Esophagus squamous epithelium (tissue), 4 donors: ENCODE measurements at regions not wholly inside any gene's neighbourhood (a gene's known extent, or its start where the extent isn't known, plus 50 kb on each side); places are given as distances from the start of the nearest gene placed in this dataset.

ENCODE experiments used
- POLR2A ChIP-seq, 4 donors: fragments of 450-650 bp; IDR thresholded peaks; one replicate each; pipeline ENCODE4 v1.6.1; 2017; ENCODE audit warnings: antibody characterized with exemption in 4 of 4, mild to moderate bottlenecking in 4 of 4, moderate library complexity in 3 of 4
- TF ChIP-seq, protein P1 (sequence below), 6 experiments: fragments of 450-650 bp in 4 of 6; fragments of 200-600 bp in 2 of 6; sonication (generic) in 2 of 6; IDR thresholded peaks; one replicate each; pipeline ENCODE4 v1.5.1; 2016 to 2019; ENCODE audit warnings: antibody characterized with exemption in 6 of 6, mild to moderate bottlenecking in 4 of 6, moderate library complexity in 4 of 6

DNA sequence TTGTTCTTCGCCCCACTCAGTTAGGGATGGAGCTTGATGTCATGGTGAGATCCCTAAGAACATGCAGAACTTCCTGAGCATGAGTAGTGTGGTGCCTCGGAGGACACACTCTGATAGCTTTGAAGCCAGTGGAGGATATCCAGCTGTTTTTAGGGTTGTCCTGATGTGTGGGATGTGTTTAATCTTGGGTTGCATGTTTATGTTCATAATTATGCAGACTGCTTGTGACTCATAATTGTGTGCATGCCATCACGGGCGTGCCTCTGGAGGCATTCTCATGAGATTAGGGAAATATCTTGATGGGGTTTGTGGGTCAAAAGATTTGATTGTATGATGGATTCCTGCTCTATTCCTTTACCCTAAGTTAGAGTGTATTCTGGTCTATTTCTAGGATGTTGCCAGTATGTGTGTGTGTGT is 267.4 kb upstream of the PELI2 start:
- TF ChIP-seq, protein P1, sequence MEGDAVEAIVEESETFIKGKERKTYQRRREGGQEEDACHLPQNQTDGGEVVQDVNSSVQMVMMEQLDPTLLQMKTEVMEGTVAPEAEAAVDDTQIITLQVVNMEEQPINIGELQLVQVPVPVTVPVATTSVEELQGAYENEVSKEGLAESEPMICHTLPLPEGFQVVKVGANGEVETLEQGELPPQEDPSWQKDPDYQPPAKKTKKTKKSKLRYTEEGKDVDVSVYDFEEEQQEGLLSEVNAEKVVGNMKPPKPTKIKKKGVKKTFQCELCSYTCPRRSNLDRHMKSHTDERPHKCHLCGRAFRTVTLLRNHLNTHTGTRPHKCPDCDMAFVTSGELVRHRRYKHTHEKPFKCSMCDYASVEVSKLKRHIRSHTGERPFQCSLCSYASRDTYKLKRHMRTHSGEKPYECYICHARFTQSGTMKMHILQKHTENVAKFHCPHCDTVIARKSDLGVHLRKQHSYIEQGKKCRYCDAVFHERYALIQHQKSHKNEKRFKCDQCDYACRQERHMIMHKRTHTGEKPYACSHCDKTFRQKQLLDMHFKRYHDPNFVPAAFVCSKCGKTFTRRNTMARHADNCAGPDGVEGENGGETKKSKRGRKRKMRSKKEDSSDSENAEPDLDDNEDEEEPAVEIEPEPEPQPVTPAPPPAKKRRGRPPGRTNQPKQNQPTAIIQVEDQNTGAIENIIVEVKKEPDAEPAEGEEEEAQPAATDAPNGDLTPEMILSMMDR (IDR thresholded peaks at IDR 0.05) = no peak
- TF ChIP-seq POLR2A (IDR thresholded peaks at IDR 0.05) = no peak
